GM10266 (cell line): ENCODE measurements at regions not wholly inside any gene's neighbourhood (a gene's known extent, or its start where the extent isn't known, plus 50 kb on each side); places are given as distances from the start of the nearest gene placed in this dataset.

ENCODE experiments used
- DNase-seq: peaks from one replicate; pipeline ENCODE4 v3.0.0; 2012; ENCODE audit errors: extremely low spot score
- TF ChIP-seq, protein P1 (sequence below): IDR thresholded peaks from 2 replicates; pipeline ENCODE4 v1.5.1; 2012; ENCODE audit warnings: mild to moderate bottlenecking, low read depth; ENCODE audit not compliant: control insufficient read depth, insufficient read depth; ENCODE audit errors: missing control alignments

DNA sequence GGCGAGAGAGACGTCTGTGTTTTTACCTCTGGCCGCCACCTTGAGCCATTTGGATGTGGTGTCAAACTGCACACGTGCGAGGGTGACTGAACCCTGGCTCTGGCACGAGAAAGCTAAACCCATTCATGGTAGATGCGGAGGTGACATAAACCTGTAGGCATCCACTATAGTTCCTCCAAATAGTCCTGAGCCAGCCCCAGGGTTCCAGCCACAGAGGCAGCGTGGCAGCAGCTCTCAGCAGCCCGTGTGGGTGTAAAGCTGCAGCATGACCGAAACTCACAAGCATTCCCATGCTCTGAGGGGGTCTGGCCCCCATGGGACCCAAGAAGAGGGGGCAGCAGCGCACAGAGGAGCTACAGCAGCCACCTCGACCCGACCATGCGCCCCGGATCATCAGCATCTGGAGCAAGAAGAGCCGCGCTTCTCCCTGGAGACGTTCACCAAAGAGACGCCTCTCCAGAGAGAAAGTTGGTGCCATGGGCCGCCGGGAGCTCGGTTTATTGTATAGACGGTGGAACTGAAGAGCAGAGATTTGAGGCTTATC, 303.8 kb upstream of the IRX4 start:
- DNase-seq: no peak
- TF ChIP-seq, protein P1, sequence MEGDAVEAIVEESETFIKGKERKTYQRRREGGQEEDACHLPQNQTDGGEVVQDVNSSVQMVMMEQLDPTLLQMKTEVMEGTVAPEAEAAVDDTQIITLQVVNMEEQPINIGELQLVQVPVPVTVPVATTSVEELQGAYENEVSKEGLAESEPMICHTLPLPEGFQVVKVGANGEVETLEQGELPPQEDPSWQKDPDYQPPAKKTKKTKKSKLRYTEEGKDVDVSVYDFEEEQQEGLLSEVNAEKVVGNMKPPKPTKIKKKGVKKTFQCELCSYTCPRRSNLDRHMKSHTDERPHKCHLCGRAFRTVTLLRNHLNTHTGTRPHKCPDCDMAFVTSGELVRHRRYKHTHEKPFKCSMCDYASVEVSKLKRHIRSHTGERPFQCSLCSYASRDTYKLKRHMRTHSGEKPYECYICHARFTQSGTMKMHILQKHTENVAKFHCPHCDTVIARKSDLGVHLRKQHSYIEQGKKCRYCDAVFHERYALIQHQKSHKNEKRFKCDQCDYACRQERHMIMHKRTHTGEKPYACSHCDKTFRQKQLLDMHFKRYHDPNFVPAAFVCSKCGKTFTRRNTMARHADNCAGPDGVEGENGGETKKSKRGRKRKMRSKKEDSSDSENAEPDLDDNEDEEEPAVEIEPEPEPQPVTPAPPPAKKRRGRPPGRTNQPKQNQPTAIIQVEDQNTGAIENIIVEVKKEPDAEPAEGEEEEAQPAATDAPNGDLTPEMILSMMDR: no peak

DNA sequence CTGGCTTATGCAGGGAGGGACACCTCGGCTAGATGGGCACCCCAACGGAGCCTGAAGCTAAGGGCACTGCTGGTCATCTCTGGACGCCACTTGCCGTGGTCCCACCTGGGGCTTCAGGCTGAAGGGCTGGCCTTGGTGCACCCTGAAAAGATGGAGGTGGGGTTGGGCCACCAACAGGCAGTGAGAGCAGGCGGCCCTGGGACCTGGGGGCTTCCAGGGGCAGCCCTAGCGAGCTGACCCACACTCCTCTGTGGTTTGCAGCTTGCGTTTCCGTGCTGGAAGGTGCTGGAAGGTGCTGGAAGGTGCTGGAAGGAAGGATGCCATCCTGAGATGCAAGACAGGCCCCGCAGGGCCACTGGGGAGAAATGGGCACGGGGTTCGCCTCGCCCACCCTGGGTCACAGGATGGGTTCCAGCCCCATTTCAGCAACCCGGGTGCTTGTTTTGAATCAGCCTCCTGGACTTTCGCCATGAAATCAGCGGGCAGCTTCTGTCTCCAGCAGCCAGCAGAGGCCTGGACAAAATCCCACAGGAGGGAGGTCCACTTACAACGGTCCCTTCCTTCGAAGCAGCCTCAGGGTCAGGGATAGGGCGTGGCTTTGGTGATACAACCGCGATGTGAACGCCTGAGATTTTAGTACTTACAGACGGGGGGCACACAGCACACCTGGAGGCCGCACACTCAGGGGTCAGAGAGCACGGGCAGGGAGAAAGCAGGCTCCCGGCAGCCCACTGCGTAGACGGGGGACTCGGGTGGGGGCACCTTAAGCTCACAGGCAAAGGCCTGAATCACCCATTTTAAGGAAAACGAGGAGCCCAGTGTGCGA, 303.1 kb upstream of the IRX4 start:
- TF ChIP-seq, protein P1: no peak
- no peak for DNase-seq

DNA sequence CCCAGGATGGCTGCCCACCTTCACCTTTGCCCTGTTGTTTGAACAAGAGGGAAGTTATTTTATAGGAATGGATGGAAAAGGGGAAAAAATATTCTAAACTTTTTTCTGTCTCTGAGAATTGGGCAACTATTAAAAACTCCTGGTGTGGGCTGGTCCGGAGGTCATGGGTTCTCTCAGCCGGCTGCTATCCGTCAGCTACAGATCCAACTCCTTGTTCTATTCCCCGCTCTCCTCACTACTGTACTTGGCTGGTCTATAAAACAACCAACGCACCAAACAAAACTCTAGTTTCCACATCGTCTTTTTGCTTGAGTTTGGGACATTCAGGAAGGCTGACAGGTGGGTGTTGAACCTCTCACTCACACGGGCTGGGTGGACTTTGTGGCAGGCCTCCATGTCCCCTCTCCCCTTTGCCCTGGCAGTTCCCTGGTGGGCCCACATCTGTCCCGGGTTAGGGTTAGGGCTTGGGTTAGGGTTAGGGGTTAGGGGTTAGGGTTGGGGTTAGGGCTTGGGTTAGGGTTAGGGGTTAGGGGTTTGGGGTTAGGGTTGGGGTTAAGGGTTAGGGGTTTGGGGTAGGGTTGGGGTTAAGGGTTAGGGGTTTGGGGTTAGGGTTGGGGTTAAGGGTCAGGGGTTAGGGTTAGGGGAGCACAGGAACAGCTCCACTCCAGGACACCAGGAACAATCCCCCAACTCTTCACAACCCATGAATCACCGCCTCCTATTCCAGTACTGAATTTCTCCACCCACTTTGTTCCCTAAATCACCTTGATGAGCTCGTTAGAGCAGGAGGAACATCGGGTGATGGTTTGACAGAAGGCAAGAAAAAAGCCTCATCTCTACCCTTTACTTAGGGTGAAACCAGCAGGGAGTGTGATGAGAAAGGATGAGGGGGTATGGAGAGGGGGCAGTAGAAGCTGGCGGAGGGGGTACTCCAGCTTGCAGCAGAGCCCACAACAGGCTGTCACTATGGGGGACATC, 302.1 kb upstream of the IRX4 start:
- TF ChIP-seq, protein P1: no peak
- no peak for DNase-seq

DNA sequence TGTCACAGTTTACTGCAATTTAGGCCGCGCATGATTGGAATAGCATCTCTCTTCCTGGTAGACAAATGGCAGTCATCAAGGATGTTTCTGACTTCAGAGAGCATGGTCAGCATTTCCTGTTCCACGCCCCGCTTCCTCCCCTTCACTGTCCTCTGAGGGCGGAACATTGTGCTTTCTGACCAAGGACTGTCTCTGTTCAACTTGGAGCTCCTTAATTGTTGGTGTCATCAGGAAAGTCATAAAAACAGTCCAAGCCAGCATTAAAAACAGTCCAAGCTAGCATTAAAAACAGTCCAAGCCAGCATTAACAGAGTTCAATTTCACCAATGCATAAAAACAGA, 301.3 kb upstream of the IRX4 start:
- TF ChIP-seq, protein P1: no peak
- no peak for DNase-seq

DNA sequence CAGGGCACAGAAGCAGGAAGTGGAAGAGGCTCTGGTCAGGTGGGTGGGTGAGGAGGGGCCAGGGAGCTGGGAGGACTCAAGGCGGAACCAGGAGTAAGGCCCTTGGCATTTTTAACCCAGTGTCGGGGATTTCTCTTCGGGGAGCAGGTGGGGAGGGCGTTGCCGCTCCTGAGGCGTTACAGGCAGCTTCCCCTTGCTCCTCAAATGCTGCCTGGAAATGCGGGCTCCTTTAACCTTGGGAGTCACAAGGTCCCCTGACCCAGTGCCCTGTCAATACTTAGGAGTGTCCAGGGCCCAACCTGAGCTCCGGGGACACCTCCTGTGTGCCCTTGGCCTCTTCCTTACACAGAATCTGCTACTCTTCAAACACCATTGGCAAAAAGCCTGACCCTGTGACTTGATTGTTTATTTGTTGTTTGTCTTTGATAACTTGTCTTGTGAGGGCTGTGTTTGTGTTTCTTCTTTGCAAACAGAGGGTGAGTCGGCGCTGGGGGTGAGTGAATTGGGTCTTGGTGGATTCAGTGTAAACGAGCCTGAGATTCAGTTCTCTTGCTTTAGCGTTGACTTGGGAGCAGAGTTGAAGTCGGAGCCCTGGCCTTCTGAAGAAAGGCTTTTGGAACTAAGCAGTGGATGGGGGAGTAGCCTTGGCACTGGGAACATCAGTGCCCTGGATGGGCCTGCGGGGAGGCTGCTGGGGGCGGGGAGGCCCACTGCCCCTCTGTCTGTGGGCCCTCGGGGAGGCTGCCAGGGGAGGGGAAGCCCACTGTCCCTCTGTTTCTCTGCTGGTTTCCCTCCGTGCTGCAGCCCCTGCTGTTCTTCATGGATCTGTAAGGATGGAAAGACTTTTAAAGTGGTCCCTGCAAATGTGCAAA, 300.7 kb upstream of the IRX4 start:
- TF ChIP-seq, protein P1: no peak
- DNase-seq: no peak

DNA sequence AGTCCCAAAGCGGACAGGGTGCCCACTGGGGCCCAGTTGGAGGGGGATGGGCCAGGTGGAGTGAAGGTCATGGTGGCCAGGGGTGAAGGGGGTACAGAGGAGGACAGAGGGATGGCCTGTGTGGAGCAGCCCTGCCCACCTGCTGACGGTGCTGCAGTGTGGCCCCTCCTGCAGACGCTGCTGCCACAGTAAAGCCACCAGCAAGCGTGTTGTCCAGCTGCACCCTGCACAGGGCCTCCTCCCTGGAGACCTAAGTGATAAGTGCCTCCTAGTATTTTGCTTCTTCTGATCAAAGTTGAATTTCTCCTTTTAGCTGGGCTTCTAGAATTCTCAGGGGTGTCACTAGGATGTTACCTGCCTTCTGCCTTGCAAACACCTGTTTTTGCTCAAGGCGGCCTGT, 299.3 kb upstream of the IRX4 start:
- DNase-seq: no peak
- TF ChIP-seq, protein P1: no peak
